ENCODE measurements at regions not wholly inside any gene's neighbourhood (a gene's known extent, or its start where the extent isn't known, plus 50 kb on each side); places are given as distances from the start of the nearest gene placed in this dataset.

- no peak for TF ChIP-seq CTCF (IDR thresholded peaks at IDR 0.05; ENCODE audit: low read depth, low read length)
- peak; percentile 12 for DNase-seq (ENCODE audit: low read depth, low spot score)
- in situ Hi-C loops (cut with HindIII; ENCODE audit: low sequenced_read_pairs): no loop called here
- no peak overlapping the region for H3K4me3 ChIP-seq (ENCODE audit: low read depth, low read length)
Observed at GRCh38 chr9:82597241-82598203, 465.4 kb downstream of the RASEF start.

GRCh38 chr9:82598241-82599039 lies 464.5 kb downstream of the RASEF start:
- no peak overlapping the region for H3K4me3 ChIP-seq (ENCODE audit: low read depth, low read length)
- in situ Hi-C loops (cut with HindIII; ENCODE audit: low sequenced_read_pairs): no loop called here
- TF ChIP-seq CTCF (IDR thresholded peaks at IDR 0.05; ENCODE audit: low read depth, low read length): no peak
- DNase-seq (ENCODE audit: low read depth, low spot score): no peak

GRCh38 chr9:82599336-82599949 lies 463.5 kb downstream of the RASEF start:
- in situ Hi-C loops (cut with HindIII; ENCODE audit: low sequenced_read_pairs): no loop called here
- no peak for DNase-seq (ENCODE audit: low read depth, low spot score)
- H3K4me3 ChIP-seq (ENCODE audit: low read depth, low read length): no peak overlapping the region
- no peak for TF ChIP-seq CTCF (IDR thresholded peaks at IDR 0.05; ENCODE audit: low read depth, low read length)

GRCh38 chr9:82600536-82601292 lies 462.2 kb downstream of the RASEF start:
- H3K4me3 ChIP-seq (ENCODE audit: low read depth, low read length): no peak overlapping the region
- in situ Hi-C loops (cut with HindIII; ENCODE audit: low sequenced_read_pairs): no loop called here

GRCh38 chr9:82601293-82601771 lies 461.6 kb downstream of the RASEF start:
- in situ Hi-C loops (cut with HindIII; ENCODE audit: low sequenced_read_pairs): no loop called here
- peak; percentile 24 for DNase-seq (ENCODE audit: low read depth, low spot score)
- no peak overlapping the region for H3K4me3 ChIP-seq (ENCODE audit: low read depth, low read length)
- no peak for TF ChIP-seq CTCF (IDR thresholded peaks at IDR 0.05; ENCODE audit: low read depth, low read length)

More at GRCh38 chr9:82600536-82601292, 462.2 kb downstream of the RASEF start:
- no peak for DNase-seq (ENCODE audit: low read depth, low spot score)
- no peak for TF ChIP-seq CTCF (IDR thresholded peaks at IDR 0.05; ENCODE audit: low read depth, low read length)

Data from astrocyte of the spinal cord (primary cell).